Esophagus squamous epithelium (tissue), 4 donors: ENCODE measurements at regions not wholly inside any gene's neighbourhood (a gene's known extent, or its start where the extent isn't known, plus 50 kb on each side); places are given as distances from the start of the nearest gene placed in this dataset.

Experiments
- CTCF ChIP-seq, 6 experiments: fragments of 450-650 bp in 4 of 6; fragments of 200-600 bp in 2 of 6; sonication (generic) in 2 of 6; IDR thresholded peaks; one replicate each; pipeline ENCODE4 v1.5.1; 2016 to 2019; ENCODE audit warnings: antibody characterized with exemption in 6 of 6, mild to moderate bottlenecking in 4 of 6, moderate library complexity in 4 of 6
- POLR2A ChIP-seq, 4 donors: fragments of 450-650 bp; IDR thresholded peaks; one replicate each; pipeline ENCODE4 v1.6.1; 2017; ENCODE audit warnings: antibody characterized with exemption in 4 of 4, mild to moderate bottlenecking in 4 of 4, moderate library complexity in 3 of 4

GRCh38 chr18:65133610-65134009, 617.2 kb upstream of the CDH7 start:
- TF ChIP-seq CTCF (IDR thresholded peaks at IDR 0.05) (no peak), POLR2A (IDR thresholded peaks at IDR 0.05) (no peak)
